ENCODE measurements at regions not wholly inside any gene's neighbourhood (a gene's known extent, or its start where the extent isn't known, plus 50 kb on each side); places are given as distances from the start of the nearest gene placed in this dataset.

- TF ChIP-seq EZH2 (IDR thresholded peaks at IDR 0.05; ENCODE audit: low read depth, unreplicated experiment) = no peak
- no peak for TF ChIP-seq ETS1 (IDR thresholded peaks at IDR 0.05)
- no peak for TF ChIP-seq CREB1 (CRISPR knock-in tag; IDR thresholded peaks at IDR 0.05; ENCODE audit: low read depth)
- no peak for TF ChIP-seq REST (IDR thresholded peaks at IDR 0.05; ENCODE audit: unreplicated experiment)
- TF ChIP-seq EZH2phosphoT487 (IDR thresholded peaks at IDR 0.05; ENCODE audit: unreplicated experiment) = no peak
- TF ChIP-seq POLR2AphosphoS5 (IDR thresholded peaks at IDR 0.05; ENCODE audit: low read depth) = no peak
- no peak for TF ChIP-seq JUNB (IDR thresholded peaks at IDR 0.05; ENCODE audit: unreplicated experiment)
- TF ChIP-seq STAT1 (IDR thresholded peaks at IDR 0.05; ENCODE audit: unreplicated experiment) = no peak
- no peak for TF ChIP-seq ZNF114 (CRISPR knock-in tag; IDR thresholded peaks at IDR 0.05)
- no peak for TF ChIP-seq NANOG (IDR thresholded peaks at IDR 0.05; ENCODE audit: borderline replicate concordance)
- no peak for TF ChIP-seq CTCF (conservative IDR thresholded peaks at IDR 0.05; ENCODE audit: low read depth in 2 of 2)
- TF ChIP-seq ZNF331 (CRISPR knock-in tag; IDR thresholded peaks at IDR 0.05; ENCODE audit: low read depth) = no peak
- TF ChIP-seq ZNF462 (CRISPR knock-in tag; IDR thresholded peaks at IDR 0.05) = no peak
- Mint-ChIP-seq H3K27ac (no peak overlapping the region), H3K27me3 (ENCODE audit: insufficient read depth, low read depth, poor library complexity) (no peaks in the 10 kb centered on the region), H3K4me3 (no peak overlapping the region), H3K9me3 (no peaks in the 10 kb centered on the region), H3K36me3 (ENCODE audit: low read depth) (no peaks in the 10 kb centered on the region), H3K4me1 (peaks cover 15% of the 10 kb centered on the region)
- H3K27ac ChIP-seq (ENCODE audit: low read depth) = no peak overlapping the region
- no peaks in the 10 kb centered on the region for H3K9me2 ChIP-seq (ENCODE audit: insufficient read depth)
- no peaks in the 10 kb centered on the region for H3F3A ChIP-seq (replicated peaks; ENCODE audit: low read depth)
- H3K36me3 ChIP-seq (ENCODE audit: insufficient read depth) = no peaks in the 10 kb centered on the region
- no peaks in the 10 kb centered on the region for H3K79me2 ChIP-seq (replicated peaks; ENCODE audit: insufficient read depth)
- H3K4me3 ChIP-seq = no peak overlapping the region
- no peak overlapping the region for H3K4me2 ChIP-seq
- ATAC-seq = no peak
- H3K4me1 ChIP-seq (ENCODE audit: insufficient read depth) = 0 out of 2 replicates have a peak, but pooled peaks cover 5% of the 10 kb centered on the region
- DNase-seq (ENCODE audit: low spot score) = no peak
- no peaks in the 10 kb centered on the region for H3K27me3 ChIP-seq (ENCODE audit: insufficient read depth)
- no peaks in the 10 kb centered on the region for H4K20me1 ChIP-seq (replicated peaks; ENCODE audit: insufficient read depth)
- H2AFZ ChIP-seq = no peak overlapping the region
Observed at GRCh38 chr5:118552731-118553360, 435.5 kb downstream of the DTWD2 start.

Measured in GM23338 (cell line).